ENCODE measurements at regions not wholly inside any gene's neighbourhood (a gene's known extent, or its start where the extent isn't known, plus 50 kb on each side); places are given as distances from the start of the nearest gene placed in this dataset.

- TF ChIP-seq SP1 (IDR thresholded peaks at IDR 0.05; ENCODE audit: low read depth, low read length) (no peak), JUND (IDR thresholded peaks at IDR 0.05; ENCODE audit: low read length) (no peak), ZNF274 (IDR thresholded peaks at IDR 0.05; ENCODE audit: borderline replicate concordance, extremely low read depth, low read length) (no peak), EZH2 (IDR thresholded peaks at IDR 0.05; ENCODE audit: low read depth, low read length, severe bottlenecking) (no peak)
These were observed 57.9 kb downstream of the OTUD1 start for GRCh38 chr10:23496727-23497126.
